Fibroblast of mammary gland (primary cell): ENCODE measurements at regions not wholly inside any gene's neighbourhood (a gene's known extent, or its start where the extent isn't known, plus 50 kb on each side); places are given as distances from the start of the nearest gene placed in this dataset.

Experiments
- DNase-seq: peaks from one replicate; pipeline ENCODE4 v3.0.0-alpha.2; 2010; ENCODE audit warnings: low read depth
- H3K4me3 ChIP-seq: 2 replicates; pipeline ENCODE4 v1.5.1; 2011; ENCODE audit warnings: low read depth, mild to moderate bottlenecking, low read length, moderate library complexity; ENCODE audit not compliant: control insufficient read depth
- CTCF ChIP-seq: conservative IDR thresholded peaks from 2 replicates; pipeline ENCODE4 v1.5.1; 2011; ENCODE audit warnings: low read depth, low read length, inconsistent platforms; ENCODE audit not compliant: control insufficient read depth, insufficient read depth

DNA sequence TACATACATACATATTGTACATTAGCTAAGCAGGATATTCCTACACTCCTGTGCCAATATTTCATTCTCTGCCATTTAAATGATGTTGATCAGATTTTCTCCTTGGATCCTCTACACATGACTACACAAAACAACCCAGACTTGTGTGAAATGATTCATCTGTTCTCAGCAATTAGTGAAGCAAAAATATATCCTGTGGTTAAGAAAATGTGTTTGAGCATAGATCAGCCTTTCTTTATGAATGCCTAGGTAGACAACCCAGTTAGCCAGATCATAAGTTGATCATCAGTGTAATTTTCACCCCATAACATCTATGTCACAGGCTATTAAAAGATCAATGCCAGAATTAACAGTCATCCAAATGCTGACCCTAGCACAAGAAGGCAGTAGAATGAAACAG is 275.2 kb upstream of the EDNRB start:
- TF ChIP-seq CTCF = no peak
- no peak for DNase-seq
- H3K4me3 ChIP-seq = no peak overlapping the region

DNA sequence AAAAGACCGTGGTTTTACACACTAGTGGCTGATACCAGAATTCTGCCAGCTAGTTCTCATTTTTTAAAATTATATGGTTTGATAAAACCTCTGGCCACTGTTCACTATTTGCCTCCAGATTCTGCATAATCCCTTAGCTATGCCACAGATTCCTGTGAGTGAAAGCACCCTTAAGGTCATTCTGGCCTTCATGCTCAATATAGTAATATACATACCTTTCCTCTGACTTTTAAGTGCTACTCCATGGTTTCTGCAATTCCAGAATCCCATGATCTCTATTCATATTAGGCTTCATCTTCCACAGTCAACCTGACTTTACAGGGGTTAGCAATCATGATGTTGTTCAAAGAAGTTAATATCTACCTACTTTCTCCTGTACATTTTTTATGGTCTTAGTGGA is 274.1 kb upstream of the EDNRB start:
- no peak overlapping the region for H3K4me3 ChIP-seq
- peak; percentile 9 for DNase-seq
- no peak for TF ChIP-seq CTCF

DNA sequence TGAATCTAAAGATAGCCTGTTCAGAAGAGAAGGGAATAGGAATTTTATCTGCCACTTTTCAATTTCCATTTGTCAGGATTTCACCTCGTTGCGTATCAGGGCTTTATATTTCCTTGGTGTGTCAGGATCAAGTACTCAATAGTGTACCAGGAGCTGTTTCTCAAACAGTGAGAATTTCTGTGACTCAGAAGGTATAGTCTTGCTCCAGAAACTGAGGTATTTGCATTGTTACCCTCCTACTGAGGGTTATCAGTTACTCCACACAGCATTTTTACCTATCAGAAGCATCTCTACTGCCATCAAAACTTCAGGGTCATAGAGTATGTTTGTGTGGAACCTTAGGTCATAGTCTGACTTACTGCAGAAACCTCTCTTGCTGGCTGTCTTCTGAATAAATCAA is 271.7 kb upstream of the EDNRB start:
- no peak overlapping the region for H3K4me3 ChIP-seq
- DNase-seq = no peak
- TF ChIP-seq CTCF = no peak

GRCh38 chr13:78187781-78188180 is 269.1 kb upstream of the EDNRB start:
- no peak for TF ChIP-seq CTCF
- no peak overlapping the region for H3K4me3 ChIP-seq
- no peak for DNase-seq

DNA sequence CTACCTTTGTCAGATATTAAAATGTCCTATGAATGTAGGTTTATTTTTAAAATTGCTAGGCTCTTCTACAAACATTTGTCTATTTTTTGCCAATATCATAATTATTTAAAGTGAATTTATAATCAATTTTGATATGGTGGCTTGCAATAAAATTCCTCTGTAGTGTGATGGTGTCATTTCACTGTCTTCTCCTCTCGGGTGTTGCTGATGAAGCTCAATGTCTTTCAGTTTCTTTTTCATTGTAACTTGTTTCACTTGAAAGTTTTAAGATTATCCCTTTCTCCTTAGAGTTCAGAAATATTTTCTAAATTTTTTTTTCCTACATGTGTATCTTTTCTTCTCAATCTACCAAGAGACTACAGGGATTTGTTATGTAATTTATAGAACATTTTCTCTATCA is 267.1 kb upstream of the EDNRB start:
- no peak for DNase-seq
- no peak overlapping the region for H3K4me3 ChIP-seq
- no peak for TF ChIP-seq CTCF

DNA sequence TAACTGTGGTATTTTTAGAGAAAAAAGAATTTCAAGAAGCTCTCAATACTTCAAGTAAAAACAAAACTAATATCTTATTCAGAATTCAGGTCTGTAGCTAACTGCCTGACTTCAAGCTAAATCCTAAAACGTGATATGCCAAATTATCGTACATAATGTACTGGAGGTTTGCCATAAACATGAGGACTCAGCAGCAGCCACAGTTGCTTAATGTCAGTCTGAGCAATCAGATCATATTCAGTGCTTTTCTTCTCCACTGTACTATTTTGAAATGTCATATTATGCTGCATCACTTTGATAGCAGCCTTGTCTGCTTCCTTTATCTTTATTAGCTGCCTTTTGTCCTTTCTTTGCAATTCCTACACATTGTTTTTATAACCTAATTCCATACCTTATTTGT is 265.1 kb upstream of the EDNRB start:
- DNase-seq = peak; percentile 44
- H3K4me3 ChIP-seq = no peak overlapping the region
- no peak for TF ChIP-seq CTCF

GRCh38 chr13:78182813-78183212 is 264.2 kb upstream of the EDNRB start:
- no peak for TF ChIP-seq CTCF
- no peak for DNase-seq
- no peak overlapping the region for H3K4me3 ChIP-seq
